Stimulated activated CD8-positive, alpha-beta memory T cell treated with anti-CD3 and anti-CD28 coated beads, Interleukin-2, amount 100 ng/mL, for 48 hours (primary cell): ENCODE measurements at regions not wholly inside any gene's neighbourhood (a gene's known extent, or its start where the extent isn't known, plus 50 kb on each side); places are given as distances from the start of the nearest gene placed in this dataset.
"Not testable (repeated sequence)": the region's sequence is repeated elsewhere in the genome, so short reads cannot be mapped to it uniquely, and the experiment has no call there.

Experiments used
- DNase-seq, 2 donors: peaks; one replicate each; pipeline ENCODE4 v3.0.0-alpha.2; 2020; ENCODE audit warnings: low read depth in 2 of 2

GRCh38 chr1:230556453-230556852 lies 85.8 kb upstream of the COG2 start:
- DNase-seq, result no peak

- DNase-seq, result no peak
These were observed 86.5 kb upstream of the COG2 start for GRCh38 chr1:230555814-230556213.

- no peak for DNase-seq
These were observed 89.4 kb upstream of the COG2 start for GRCh38 chr1:230552880-230553279.

- DNase-seq, result not testable (repeated sequence)
These were observed 91.3 kb upstream of the COG2 start for GRCh38 chr1:230550945-230551344.

- DNase-seq, result no peak
These were observed 91.9 kb upstream of the COG2 start for GRCh38 chr1:230550428-230550827.

DNA sequence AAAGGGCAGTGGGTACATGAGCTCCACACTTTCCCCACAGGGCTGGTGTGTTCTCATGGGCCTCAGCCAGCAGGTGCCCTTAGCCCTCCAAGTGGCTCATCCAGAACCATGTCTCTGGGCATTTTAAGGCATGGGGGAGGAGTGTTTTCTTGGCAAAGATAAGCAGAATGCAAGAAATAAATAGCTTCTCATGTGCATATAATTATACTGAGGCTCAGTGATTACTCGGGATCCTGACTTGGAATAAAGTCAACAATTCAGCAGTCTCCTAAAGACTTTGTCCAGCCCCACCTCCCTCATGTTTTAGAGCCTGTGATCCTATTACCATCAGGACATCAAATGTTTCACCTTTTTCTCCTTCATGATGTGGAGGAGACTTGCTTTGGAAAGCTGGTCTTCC lies 92.7 kb upstream of the COG2 start:
- no peak for DNase-seq

- no peak for DNase-seq
These were observed 93.3 kb upstream of the COG2 start for GRCh38 chr1:230548997-230549396.

DNA sequence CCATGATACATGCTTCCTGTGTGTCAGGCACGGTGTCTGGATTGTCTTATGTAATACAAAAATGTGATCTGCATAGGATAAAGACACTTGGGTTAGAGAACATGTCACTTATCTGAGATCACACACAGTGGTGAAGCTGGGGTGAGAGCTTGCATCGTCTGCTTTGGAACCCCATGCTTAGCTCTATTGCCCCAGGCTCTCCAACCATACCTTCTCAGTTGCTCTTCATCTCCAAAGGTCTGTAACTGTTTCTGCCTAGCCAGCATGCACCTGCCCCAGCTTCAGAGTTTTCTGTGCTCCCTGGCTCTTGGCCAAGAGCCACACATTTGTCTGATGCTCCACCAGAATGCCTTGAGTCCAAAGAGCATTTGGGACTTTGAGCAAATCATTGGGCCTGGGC lies 93.9 kb upstream of the COG2 start:
- no peak for DNase-seq

DNA sequence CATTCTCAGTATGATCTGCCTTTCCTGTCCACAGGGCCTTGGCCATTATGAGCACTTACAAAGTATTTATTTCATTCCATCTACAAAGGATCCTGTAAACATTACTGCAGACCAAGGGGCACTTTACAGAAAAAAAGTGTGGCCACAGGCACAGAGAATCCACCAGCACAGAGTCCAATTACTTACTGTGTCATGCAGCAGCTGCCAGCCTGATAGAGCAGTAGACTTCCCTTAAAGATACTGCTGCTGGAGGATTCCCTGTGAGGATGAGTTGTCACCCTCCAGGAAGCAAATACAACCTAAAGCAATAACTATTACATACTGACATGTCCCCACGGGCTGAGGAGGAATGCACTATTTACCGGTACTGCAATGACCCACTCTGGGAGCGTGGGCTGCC lies 97.1 kb upstream of the COG2 start:
- no peak for DNase-seq

GRCh38 chr1:230544758-230545157 lies 97.5 kb upstream of the COG2 start:
- DNase-seq, result no peak

- no peak for DNase-seq
These were observed 99.2 kb upstream of the COG2 start for GRCh38 chr1:230543085-230543484.

DNA sequence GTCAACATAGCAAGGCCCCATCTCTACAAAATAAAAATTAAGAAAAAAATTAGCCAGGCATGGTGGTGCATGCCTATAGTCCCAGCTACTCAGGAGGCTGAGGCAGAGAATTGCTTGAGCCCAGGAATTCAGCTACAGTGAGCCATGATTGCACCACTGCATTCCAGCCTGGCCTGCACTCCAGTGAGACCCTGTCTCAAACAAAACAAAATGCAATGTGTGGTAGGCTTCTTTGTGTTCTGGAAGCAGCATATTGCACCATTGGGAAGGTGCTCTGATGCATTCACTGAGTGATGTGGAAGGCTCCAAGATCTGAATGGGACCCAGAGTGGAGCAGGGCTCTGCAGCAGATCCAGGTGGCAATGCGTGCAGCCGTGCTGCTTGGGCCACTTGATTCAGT lies 99.6 kb upstream of the COG2 start:
- no peak for DNase-seq

- peak in 1 of 2 donors; percentile 4 for DNase-seq
These were observed 100.2 kb upstream of the COG2 start for GRCh38 chr1:230542054-230542453.

DNA sequence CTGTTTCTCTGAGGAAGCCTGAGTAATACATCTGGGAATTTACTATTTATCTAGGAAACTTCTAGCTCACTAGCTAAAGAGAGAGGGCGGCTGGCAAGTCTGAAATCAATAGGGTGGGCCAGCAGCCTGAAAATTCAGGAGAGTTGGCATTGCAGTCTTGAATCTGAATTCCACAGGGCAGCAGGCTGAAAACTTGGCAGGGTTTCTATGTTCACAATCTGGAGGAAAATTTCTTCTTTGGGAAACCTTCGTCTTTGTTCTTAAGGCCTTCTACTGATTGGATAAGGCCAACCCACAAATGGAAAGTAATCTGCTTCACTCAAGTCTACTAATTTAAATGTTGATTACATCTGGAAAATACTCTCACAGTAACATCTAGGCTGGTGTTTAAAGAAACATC lies 101.0 kb upstream of the COG2 start:
- DNase-seq, result no peak

GRCh38 chr1:230540421-230541155 lies 101.7 kb upstream of the COG2 start:
- no peak for DNase-seq

DNA sequence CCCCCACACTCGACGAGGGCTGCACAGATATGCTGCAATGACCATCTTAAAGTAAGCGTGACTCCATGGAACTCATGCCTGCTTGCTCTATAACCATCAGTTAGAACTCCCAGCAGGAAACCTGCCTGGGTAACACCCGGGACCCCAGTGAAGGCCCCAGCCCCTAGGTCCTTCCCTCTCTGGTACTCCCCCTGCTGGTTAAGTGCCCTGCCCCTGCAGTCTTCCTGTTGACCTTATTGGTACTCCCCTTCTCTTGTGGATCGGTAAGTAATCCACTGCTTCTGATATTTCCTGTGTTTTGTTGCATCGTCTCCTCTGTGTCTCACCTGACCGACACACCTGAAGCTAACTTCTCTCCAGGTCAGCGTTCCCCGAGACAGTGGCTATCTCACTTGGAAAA lies 104.8 kb upstream of the COG2 start:
- no peak for DNase-seq

GRCh38 chr1:230536641-230537155 lies 105.6 kb upstream of the COG2 start:
- DNase-seq, result no peak

- DNase-seq, result no peak
These were observed 108.1 kb upstream of the COG2 start for GRCh38 chr1:230534224-230534623.

- no peak for DNase-seq
These were observed 105.0 kb upstream of the PGBD5 start for GRCh38 chr1:230531103-230531502.

GRCh38 chr1:230519246-230519645 lies 93.1 kb upstream of the PGBD5 start:
- no peak for DNase-seq

DNA sequence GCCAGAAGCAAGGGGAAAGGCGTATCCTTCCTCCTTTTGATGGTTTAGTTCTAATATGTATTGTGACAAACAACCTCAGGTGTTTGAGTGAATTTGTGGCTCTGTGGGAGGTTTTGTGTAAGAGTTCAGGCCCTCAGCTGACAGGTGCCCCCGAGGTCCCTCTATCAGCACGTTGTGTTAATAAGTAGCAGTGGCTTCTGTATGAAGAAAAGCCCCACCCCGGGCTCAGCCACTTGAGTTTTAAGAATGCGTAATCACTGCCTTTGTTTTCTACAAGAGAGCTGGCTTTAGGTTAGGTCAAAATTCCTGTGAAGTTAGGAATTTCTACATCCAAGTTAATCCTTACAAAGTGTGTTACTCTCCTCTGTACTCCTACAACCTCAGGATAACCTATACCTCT lies 92.4 kb upstream of the PGBD5 start:
- DNase-seq, result no peak

- no peak for DNase-seq
These were observed 91.7 kb upstream of the PGBD5 start for GRCh38 chr1:230517786-230518185.

- no peak for DNase-seq
These were observed 91.2 kb upstream of the PGBD5 start for GRCh38 chr1:230517326-230517725.

DNA sequence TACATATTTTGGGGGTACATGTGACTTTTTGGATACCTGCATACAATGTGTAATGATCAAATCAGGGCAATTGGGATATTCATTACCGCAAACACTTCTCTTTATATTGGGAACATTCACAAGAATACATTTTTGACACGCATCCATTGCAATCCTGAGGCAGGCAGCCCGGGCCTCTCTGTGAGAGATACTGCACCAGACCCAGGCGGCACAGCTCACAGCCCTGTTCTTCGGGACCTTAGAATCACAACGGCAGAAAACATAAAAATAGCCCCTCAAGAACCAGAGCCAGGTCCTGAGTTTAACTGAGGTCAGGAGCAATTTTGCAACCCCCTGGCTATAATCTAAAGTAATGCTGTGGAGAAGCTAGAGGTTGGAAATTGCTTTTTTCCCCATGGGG lies 90.8 kb upstream of the PGBD5 start:
- DNase-seq, result no peak
